NCI-H2171 (cell line): ENCODE measurements at regions not wholly inside any gene's neighbourhood (a gene's known extent, or its start where the extent isn't known, plus 50 kb on each side); places are given as distances from the start of the nearest gene placed in this dataset.
"Not testable (repeated sequence)": the region's sequence is repeated elsewhere in the genome, so short reads cannot be mapped to it uniquely, and the experiment has no call there.

Experiments used
- DNase-seq: peaks from one replicate; lab custom pipeline; 2025; lab: John Stamatoyannopoulos, UW

DNA sequence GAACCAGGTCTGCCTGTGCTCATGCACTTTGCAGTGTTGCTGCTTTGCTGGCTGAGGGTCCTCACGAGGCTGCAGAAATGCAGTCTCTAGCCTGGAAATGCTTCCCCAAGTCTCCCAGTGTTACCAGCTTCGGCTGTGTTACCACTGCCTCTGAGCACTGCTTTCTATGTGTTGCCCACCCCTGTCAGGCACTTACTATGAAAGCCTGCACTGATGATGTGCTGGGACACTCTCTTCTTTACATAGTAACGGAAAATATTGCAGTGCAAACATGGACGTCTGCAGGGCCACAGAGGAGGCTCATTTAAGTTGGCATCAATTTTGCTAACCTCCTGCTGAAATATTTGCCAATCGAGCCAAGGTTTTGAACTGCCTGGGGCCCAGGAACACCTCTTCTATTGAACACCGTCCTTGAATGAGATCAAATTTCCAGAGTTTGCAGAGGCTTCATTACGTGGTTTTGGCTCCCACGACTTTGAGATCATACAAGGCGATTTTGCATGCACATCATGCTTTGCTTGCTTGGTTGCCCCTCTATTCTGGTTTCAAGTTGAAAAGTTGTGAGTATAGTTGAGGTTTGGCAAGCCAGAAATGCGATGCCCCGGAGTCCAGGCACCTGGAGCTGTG lies 404.7 kb upstream of the PODXL start:
- no peak for DNase-seq

DNA sequence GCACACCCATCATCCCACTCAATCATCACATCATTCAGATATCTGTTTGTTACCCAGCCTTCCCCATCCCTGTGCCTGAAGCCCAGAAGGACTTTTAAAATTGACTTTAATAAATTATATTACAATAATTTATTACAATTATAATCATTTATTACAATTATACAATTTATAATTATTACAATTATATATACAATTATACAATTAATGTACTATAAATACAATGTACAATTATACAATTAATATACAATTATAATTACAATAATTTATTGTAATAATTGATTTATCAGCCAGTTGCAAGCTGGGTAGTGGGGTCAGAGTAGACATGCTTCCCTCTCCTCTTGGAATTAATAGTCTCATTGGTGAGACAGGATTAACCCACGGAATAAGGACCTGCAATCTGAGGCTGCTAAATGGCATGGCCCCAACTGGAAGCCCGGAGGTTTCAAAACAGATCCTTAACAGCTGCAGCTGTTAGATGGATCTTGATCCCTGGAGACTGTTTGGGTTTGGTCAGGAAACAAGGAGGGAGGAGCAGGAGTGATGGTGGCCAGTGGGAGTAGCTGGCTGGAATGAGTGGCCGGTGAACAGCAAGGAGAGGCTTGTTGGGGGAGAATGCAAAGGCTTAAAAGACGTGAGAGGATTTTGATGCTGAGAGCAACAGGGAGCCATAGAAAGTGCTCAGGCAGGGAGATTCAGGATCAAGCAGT lies 402.8 kb upstream of the PODXL start:
- no peak for DNase-seq

DNA sequence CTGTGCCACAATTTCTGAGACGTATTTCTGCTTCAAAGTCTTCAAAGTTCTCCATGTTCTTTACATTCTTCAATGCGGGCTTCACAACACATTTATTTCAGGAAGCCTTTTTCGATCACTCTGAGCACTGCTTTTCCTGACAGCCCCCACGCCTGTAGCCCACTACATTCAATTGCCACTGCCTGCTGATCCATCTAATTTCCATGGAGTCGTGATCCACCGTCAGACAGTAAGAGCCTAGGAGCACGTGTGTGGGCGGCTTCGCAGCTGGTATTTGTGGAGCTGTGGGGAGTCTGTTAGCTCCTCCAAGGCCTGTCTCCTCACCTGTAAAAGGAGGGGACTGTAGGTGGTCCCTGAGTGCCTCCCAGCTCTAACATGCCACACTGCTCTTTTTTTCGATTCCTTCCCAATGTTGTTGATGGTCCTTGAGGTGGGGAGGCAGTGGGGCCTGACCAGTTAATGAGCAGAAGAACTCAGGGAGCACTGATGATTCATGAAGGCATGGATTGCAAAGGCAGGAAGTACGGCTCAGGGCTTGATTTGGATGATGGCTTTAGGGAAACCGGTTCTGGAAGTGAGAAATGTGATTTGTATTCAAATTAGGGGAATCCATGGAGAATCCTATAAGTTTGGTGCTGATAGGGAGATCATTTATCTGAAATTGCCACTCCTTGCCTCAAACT lies 401.1 kb upstream of the PODXL start:
- no peak for DNase-seq

DNA sequence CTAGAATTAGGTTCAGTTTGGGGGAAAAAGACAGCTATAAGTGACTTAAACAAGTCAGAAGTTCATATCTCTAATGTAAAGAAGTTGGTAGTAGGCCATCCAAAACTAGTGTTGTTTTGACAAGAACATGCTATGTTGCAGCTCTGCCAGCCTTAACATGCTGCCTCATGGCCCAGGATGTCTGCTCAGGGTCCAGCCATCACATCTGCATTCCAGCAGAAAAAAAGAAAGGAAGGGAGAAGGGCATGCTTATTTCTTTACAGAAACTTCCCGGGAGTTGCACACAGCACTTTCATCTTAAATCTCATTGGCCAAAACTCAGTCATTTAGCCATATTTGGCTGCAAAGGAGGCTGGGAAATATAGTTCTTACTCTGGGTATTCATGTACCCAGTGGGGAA lies 400.4 kb upstream of the PODXL start:
- no peak for DNase-seq

DNA sequence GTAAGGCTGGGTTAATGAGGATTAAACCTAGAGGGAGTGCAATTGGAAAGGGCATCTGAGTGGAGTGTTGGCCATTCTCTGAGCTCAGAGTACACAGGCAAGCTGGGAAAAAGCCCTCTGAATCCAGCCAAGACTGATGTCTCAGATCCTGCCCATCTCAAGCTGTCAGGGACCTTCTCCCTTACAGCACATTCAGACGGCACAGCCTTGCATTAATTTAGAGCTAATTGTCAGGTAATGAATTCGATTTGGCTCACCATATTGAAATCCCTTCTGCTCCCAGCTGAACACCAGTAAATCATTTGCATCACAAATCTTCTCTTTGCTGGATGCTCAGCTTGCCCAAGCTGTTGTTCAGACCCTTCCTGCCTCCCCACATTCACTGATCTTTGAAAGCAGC lies 399.3 kb upstream of the PODXL start:
- no peak for DNase-seq

DNA sequence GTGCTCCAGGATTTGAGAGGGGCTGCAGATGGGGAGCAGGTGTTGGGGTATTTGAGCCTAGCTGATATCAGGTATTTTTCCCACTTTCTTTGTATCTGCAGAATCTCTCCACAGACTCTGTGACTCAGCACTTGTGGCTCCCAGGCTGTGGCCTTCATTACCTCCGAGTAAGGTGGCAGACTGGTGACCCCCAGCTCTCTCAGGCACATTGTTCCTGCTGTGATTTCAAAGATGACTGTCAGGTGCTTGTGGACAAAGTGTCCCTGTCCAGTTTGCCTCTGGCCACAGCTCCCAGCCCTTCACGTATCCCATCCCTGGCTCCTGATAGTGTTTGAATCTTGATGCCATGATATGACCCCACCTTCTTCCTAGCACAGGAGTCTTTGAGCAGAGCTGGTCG lies 396.8 kb upstream of the PODXL start:
- DNase-seq, result no peak

DNA sequence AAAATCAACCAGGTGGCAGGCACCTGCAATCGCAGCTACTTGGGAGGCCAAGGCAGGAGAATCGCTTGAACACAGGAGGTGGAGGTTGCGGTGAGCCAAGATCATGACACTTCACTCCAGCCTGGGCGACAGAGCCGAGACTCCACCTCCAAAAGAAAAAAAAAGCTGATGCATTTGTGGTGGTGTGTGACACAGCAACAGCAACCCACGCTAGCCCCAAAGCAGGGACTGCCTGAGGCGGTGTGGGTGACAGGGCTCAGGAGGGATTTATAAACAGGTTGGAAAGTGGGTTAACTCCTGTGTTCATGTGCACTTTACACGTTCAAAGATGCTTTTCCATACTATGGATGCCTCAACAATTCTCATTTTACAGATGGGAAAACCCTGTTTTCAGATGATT lies 395.9 kb upstream of the PODXL start:
- DNase-seq, result no peak

DNA sequence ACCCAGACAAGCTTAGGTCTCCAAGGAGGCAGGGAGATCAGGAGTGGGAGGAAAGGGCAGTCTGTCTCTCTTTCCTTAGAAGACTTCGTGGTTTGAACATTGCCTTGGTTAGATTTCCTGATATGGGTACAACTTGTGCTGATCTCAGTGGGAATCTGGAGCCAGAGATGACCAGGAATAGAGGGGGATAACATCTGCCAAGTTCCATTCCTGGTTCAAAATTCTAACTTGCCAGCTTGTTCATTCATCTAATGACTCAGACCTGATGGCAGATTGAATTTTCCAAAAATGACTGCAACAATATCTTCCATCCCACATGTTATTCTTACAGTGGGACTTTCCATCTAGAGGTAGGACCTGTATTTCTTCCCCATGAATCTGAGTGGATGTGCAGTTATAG lies 394.3 kb upstream of the PODXL start:
- DNase-seq, result no peak

DNA sequence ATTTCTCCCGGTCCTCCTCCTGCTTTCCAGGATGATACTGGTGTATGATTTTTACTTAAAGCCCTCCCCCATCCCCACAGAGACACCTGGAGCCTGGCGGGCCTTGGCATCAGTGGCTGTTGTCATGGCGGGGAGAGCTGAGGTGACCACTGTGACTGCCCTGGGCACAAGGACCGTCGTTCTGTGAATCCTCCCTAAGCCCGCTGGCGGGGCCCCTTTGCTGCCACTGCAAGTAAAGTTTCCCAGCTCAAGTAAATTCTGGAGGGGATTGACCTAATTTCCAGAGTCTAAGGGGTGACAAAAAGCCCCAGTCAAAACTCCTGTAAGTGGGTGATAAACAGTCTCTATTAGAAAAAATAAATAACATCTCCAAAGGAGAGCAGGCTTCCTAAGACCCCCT lies 393.2 kb upstream of the PODXL start:
- DNase-seq, result no peak

DNA sequence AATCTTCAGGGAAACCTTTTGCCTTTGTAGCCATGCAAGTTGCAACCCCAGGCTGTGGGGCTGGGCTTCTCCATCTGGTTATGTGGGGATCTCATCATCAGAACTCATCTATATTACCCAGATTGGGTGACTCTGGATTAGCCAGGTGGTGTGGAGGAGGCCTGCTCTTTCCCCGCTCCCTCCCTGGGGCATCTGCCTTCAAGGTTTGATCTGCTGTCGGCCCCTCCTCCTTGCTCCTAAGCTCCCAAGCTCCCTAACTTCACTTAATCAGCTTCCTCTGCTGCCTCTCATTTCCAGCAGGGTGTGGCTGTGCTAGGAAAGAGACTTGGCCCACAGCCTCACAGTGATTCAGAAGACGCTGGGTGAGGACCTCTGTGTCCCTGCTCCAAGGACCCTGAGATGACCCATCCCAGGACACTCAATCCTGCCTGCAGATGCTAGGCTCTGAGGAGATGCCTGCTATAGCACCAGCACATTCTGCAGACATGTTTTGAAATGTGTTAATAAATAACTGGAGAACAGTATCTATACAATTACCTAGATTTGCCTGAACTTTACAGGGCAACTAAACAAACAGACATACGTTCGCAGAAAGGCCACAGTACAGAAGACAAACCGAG lies 392.1 kb upstream of the PODXL start:
- DNase-seq, result peak; percentile 90

DNA sequence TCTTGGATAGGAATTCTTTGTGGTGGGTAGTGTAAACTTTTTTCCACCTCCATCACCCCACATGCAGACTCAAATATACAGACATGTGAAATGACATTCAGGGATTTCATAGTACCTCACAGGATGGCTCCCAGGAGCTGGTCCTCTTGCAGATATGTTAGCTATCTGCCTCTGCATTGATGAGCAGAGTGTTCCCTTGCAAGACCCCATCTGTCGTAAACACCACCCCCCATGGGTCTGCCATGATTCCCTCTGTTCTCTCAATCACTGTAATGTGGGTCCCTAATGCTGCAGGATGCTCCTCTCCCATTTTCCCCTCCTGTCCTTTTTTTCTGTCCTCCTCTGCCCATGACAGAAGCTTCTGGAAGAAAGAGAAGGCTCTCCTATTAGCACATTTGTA lies 391.2 kb upstream of the PODXL start:
- no peak for DNase-seq

DNA sequence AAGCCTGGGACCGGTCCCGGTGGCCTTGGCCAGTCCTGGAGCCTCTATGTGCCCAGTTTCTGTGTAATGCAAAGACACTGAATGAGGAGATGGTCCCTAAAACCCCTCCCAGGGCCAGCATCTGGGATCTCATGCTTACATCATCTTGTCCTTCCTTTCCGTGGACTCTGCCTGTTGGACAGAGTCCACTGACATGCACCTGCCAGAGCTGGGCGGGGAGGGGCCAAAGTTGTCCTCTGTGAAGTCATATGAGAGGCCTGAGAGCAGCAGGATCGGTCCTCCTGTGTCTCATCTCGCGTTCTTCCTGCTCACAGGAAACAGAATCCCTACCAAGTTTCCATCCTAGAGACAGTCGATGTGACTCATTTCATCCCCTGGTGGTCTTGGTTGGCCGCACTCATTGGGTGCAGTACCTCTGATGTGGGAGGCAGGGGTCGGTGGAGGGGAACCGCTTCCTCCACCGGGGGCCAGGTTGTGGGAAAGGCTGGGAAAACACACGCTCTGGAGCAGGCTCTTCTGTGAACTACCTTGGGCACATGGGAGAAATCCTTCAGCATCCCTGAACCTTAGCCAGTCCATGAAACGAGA lies 389.6 kb upstream of the PODXL start:
- DNase-seq, result no peak

DNA sequence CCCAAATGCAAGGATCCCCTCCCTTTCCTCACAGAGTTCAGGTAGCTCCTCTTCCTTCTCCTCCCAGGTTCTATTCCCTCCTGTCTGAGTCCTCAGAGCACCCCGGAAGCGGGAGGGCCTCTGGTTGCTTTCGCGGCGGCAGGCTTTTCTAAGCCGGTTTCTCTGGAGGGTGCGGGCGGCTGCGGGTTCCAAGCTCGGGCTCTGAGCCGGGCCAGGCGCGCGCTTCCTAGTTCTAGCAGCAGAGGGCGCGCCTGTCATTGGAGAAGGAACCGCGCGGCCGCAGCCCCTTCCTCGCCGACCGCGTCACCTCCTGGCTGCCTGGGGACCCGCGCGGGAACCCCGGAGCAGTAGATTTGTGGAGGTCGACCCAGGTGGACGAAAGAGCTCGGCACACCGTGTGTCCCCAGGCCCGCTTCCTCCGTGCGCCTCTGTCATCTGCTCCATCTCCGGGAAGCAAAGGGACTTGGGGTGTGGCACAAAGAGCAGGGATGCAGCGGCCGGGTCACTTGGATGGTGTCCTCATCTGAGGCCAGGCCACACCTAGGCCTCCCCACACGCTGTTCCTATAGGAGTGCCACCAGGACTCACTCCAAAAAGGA lies 389.0 kb upstream of the PODXL start:
- DNase-seq, result peak; percentile 60

DNA sequence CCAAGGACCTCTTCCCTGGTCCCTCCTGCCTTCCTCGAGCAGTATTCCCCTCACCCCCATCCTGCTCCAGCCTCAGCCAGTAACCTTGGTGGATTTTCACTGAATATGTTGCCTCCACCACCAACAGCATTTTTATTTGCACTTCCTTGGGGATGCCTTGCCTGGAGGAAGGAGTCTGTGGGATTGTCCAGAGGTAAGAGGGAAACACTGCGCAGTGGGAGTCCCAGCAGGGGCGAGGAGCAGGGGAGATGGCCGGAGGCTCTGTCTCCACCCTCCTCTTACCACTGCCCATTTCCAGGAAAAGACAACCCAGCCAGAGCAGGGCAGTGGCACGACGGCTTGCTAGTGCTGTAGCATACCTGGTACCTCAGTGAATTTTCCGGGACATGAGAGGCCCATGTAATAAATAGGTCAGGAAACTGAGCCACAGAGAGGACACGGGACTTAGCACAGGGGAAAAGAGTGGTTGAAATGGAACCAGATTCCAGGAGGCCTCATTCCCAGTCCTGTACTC lies 388.2 kb upstream of the PODXL start:
- DNase-seq, result no peak

DNA sequence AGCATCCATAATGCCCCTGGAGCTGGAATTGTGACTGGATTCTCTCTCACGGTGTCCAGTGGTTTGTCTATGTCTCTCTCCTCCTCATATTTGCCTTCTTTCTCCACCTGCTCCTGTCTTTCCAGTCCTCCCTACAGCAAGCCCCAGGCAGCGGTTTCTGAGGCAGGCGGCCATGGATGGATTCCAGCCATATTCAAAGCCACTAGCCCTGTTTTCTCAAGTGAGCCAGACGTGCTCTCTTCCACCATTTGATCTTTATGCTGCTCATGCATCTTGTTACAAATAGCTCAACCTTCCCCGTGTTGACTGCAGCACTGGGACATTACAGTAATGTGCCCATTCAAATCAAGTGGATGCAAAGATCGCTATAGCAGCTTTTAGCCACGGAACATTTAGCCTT lies 387.2 kb upstream of the PODXL start:
- no peak for DNase-seq

DNA sequence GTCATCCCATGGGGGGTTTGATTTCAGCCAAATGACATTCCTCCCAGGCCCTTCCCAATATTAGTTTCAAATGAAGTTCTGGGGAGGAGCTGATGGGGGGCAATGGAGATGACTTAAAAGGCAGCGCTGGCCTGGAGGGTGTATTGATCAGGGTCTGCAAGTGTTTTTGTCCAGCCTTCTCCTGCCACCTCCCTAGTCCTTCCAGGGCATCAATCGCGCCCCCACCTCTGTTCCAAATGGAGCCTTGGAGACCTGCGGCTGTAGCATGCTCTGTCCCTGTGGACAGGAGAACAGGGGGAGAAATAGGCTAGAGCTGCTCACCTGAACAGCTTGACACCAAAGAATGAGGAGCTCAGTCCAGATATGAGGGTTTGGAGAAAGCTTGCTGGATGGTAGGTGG lies 386.8 kb upstream of the PODXL start:
- DNase-seq, result no peak

DNA sequence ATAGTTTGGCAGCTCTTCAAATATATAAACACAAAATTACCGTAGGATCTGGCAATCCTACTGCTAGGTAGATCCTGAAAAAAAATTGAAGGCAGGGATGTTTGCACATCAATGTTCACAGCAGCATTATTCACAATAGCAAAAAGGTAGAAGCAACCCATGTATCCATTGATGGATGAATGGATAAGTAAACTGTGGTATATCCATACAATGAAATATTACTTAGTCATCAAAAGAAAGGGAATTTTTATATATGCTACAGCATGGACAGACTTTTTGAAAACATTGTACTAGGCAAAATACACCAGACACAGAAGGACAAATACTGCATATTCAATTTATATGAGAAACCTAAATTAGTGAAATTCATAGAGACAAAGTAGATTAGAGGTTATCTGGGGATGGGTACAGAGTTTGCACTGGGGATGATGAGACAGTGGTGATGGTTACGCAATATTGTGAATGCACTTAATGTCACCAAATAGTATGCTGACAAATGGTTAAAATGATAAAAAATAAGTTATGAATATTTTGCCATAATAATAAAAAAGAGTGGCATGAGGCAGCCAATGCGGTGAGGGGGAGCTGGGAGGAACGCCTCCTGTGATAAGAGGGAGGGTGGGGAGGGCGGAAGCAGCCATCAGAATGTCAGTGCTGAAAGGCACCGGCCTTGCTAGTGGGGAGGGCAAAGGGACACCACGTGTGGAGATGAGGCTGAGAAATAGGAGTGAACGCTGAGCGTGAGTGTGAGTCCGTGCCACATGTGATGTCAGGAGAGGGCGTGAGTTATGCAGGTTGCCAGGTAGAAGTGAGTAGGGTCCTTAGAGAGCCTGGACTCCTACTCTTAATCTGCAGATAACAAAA lies 386.1 kb upstream of the PODXL start:
- no peak for DNase-seq

DNA sequence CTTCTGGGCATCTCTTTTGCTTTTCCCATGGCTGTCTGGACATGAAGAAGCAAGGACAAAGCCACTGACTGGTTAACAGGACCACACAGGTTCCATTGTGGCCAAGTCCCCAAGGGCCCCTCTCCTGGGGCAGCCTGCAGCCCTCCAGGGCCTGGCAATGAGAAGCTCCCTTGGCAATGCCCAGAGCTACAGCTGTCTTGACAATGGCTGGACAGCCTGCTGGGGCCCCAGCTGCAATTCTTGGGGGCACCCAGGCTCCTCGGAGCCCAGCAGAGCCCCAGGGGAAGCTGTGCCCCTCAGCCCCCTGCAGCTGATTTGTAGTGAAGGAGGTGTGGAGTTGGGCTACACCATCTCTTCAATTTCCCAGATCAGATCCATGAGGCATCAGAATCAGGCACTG lies 384.9 kb upstream of the PODXL start:
- DNase-seq, result no peak

DNA sequence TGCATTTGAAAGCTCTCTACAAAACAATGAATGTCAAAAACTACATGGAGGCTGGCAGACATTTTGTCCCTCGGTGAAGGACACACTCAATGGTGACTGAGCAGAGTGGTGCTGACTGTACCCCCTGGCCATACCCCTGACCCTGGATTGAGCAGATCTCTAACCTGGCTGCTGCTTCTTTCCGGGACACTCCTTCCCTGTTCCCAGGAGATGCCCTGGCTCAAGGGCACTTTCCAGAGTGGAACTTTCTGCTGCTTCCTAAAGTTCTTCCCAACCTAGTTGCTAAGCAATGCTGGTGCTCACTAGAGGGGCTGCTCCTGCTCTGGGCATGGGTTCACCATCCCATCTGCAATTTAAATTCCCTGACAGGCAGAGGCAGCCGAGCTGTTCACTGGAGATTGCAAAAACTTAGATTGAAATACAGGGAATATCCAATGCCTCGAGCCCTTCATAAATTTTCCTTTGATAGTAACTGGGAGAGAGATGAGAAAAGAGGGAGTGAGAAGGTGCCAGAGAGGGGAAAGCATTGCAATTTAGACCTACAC lies 384.3 kb upstream of the PODXL start:
- no peak for DNase-seq

DNA sequence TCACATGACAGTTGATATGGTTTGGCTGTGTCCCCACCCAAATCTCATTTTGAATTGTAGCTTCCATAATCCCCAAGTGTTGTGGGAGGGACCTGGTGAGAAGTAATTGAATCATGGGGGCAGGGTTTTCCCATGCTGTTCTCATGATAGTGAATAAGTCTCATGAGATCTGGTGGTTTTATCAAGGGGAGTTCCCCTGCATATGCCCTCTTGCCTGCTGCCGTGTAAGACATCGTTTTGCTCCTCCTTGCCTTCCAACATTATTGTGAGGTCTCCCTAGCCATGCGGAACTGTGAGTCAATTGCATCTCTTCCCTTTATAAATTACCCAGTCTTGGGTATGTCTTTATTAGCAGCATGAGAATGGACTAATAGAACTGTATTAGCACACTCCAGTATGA lies 382.4 kb upstream of the PODXL start:
- DNase-seq, result not testable (repeated sequence)

DNA sequence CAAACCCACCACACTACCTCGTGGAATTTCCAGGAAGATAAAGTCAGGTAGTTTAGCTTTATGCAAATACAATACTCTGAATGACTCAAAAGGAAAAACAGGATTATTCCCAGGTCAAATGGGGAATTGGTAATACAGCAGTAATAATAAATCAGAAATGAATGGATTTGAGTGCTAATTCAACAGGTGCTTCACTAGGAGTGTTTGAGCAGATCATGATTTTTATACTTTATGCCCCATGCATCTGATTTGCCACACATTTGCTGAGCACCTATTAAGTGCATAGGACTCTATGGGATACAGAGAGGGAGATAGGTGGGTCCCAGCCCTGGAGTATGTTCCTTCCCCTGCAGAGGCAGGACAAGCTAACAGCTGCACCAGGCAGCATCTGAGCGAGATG lies 381.4 kb upstream of the PODXL start:
- DNase-seq, result no peak
